Stimulated activated CD4-positive, alpha-beta T cell treated with anti-CD3 and anti-CD28 coated beads, Interleukin-12 subunit alpha, Interleukin-12 subunit beta, amount 100 ng/mL, for 24 hours (primary cell): ENCODE measurements at regions not wholly inside any gene's neighbourhood (a gene's known extent, or its start where the extent isn't known, plus 50 kb on each side); places are given as distances from the start of the nearest gene placed in this dataset.
"Not testable (repeated sequence)": the region's sequence is repeated elsewhere in the genome, so short reads cannot be mapped to it uniquely, and the experiment has no call there.

Experiments used
- DNase-seq, 2 experiments: peaks; one replicate each; pipeline ENCODE4 v3.0.0-alpha.2; 2020; ENCODE audit warnings: low read depth in 2 of 2

DNA sequence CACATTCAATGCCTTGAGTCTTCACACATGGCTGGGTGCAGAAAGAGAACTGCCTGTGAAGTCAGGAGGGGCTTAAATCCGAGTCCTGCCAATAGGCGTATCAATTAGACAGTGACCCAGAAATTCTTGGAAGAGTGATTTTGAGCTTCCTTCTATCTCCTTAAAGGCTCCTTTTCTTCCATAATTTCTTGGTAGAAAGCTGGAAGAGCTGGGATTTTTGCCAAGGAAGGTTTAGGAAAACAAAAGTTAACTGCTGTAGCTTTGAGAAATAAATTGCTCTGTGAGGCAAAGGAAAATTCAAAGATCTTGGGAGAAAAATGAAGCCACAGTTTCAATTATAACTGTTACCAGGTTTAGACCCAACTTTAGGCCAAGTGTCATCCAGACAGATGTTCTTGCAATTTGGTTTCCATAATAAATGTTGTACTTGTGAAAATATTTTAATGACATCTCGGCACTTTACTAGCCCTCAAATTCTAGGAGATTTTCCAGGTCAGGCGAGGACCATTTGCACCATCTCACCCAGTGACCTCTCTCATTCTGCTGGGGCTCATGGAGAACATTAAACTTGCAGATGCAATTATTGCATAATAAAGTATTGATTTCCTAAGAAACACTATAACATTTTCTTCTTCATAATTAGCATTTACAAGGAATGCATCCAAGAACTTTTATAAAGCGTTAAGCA, 329.7 kb upstream of the MEIS1 start:
- DNase-seq, result no peak

- no peak for DNase-seq
Measured at GRCh38 chr2:66103581-66103980, 331.3 kb upstream of the MEIS1 start.

- no peak for DNase-seq
Measured at GRCh38 chr2:66101206-66101605, 333.7 kb upstream of the MEIS1 start.

DNA sequence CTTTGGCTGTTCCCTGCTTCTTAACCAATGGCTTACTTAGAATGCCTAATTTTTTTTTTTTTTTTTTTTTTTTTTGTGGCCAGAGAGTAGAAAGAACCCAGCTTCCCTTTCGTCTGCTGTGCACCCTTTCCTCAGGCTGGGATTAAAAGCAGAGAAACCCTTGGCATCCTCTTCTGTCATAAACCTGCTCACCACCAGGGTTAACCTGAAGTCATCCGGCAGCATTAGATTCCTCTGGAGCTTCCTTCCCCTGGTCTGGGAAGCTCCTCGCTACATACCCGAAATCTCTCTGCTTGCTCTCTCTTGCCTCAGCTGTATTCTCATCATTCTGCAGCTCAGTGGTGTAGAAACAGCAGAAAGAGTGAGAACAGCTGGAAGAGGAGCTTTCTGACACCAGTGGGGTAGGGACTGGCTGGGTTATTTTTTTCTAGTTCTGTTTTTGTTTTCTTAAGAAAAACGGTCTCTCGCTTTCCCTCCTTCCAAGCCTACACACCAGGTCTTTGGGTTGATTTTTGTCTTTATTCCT, 339.0 kb upstream of the MEIS1 start:
- no peak for DNase-seq

- not testable (repeated sequence) for DNase-seq
Measured at GRCh38 chr2:66094689-66095088, 340.2 kb upstream of the MEIS1 start.

DNA sequence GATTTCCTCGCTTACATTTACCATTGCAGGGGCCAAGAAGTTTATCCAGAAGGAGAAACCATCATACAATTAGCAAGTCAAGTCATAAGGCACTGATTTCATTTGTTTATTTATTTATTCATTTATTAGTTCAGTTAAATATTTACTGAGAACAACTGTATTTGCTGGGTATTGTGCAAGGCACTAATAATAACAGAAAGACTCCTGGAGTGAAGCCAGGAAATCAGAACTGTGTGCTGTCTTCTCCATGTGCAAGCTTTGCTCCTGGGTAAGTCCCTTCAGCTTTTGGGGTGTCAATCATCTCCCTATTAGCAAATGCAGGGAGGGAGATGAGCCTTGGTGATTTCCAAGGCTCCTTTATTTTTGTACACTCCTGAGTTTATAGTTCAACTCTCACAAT, 341.6 kb upstream of the MEIS1 start:
- DNase-seq, result no peak

GRCh38 chr2:66084948-66085590, 349.9 kb upstream of the MEIS1 start:
- no peak for DNase-seq

DNA sequence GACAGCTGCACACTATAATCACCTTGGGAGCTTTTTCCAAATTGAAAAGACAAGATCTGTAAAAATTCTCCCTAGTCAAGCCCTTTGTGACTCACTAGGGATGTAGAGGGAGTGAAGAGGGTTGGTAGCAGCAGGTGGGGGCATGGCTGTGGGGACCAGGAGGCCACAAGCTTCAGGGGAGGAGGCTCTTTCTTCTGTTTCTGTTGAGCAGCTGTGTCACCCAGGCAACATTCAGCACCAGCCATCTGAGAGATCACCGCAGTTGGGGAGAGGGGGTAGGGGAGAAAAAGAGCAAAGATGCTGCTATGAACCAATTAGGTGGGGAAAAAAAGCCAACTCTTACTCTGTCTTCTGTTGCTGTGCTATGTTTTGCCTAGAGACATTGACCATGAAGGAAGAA, 352.3 kb upstream of the MEIS1 start:
- no peak for DNase-seq

DNA sequence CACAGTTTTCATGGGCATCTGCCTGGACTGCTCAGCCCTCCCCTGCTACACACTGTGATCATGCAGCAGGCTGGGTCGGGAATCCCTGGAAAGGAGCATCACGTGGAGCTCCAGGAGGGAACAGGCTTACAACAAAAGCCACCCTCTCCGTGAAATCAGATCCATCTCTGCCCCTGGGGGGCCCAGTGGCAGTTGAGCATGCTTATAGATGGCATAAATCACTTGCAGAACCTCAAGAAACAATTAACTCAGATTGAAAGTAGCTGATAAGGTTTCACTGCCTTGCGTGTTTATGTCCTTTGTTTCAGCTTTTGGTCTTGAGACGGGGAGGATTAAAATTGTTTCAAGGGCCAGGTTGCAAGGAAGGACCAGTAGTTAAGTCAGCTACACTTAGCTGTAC, 354.8 kb upstream of the MEIS1 start:
- no peak for DNase-seq

DNA sequence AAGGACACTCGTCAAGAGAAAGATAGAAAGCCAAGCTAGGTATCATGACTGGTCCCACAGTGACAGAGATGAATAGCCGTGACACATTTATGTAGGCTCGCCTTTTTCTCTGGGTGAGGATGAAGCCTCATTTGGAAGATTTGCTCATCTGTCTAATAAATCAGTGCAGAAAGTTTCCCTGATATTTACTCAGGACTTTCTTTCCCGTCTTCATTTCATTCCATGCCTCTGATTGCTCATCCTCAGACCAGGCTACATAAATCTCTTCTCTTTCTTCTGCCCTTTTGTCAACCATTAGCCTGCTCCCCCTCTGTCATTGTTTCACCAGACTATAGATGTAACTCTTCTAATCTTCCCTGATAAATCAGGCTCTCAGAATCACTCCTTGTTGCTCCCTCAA, 361.8 kb upstream of the MEIS1 start:
- DNase-seq, result no peak

- no peak for DNase-seq
Measured at GRCh38 chr2:66070721-66071602, 364.0 kb upstream of the MEIS1 start.

DNA sequence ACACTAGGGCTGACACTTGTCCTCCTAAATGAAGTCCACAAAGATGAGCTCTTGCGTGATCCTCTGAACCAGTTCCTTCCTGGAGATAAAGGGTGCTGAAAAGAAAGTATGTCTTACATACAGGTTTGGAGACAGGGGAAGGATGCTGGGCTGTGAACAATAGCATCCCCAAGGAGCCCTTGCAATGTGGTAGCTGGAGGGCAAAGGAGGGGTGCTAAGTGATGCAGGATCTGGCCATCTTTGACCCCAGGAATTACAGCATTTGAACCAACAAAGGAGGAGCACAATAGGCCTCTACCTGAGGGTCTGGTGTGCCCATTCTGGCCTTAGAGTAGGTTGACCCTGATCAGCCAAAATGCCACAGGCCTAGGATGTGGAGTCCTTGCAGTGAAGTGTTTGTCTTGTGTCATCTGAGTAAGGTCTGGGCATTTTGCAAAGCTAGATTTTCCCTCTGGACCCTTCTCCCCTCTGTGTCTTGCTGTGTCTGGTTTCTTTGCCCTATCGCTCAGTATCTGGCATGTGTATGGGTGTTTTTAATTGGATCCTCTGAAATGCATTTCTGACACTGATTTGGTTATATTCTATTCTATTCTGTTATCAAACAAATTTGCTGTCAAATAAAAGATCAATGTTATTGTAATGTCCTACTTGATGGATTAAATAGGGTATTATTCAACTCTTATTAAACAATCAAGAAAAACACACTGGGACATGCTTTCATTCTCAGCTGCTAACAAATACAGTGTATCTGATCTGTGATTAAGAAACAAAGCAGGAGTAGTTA, 364.8 kb upstream of the MEIS1 start:
- DNase-seq, result no peak

GRCh38 chr2:66066032-66066431, 368.9 kb upstream of the MEIS1 start:
- DNase-seq, result no peak

- DNase-seq, result no peak
Measured at GRCh38 chr2:66059332-66059731, 375.6 kb upstream of the MEIS1 start.

GRCh38 chr2:66058675-66059074, 376.2 kb upstream of the MEIS1 start:
- no peak for DNase-seq

DNA sequence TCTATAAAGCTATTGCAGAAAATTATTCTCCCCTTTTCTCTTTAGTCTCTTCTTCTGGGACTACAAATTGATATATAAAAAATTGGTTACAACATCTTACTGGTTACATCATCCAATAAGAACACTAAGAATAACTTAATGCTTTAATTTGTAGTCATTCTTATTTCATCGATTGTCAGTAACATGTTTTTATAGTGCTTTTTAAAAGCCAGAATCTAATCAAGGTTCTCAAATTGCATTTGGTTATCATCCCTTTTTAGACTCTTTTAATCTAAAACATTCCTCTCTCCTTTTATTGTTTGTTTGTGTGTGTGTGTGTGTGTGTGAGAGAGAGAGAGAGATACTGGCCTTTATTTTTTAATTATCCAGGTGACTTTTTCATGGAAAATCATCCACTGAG, 377.1 kb upstream of the MEIS1 start:
- DNase-seq, result no peak

DNA sequence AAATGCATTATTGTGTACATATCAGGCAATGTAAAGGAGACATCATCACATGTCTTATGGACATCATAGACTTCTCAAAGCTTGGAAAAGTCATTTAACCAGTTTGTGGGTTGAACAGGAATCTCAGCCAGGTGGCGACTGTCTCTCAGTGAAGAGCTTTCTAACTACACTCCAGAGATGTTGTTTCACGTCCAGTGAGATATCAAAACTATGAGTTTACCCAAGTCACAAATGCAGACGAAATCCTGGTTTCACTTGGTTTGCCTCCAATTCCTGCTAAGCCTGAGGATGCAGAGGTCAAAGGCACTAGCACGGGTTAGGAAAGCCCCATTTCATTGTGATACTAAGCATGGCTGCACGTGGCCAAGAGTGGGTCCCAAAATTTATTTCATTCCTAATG, 384.5 kb upstream of the MEIS1 start:
- DNase-seq, result no peak

DNA sequence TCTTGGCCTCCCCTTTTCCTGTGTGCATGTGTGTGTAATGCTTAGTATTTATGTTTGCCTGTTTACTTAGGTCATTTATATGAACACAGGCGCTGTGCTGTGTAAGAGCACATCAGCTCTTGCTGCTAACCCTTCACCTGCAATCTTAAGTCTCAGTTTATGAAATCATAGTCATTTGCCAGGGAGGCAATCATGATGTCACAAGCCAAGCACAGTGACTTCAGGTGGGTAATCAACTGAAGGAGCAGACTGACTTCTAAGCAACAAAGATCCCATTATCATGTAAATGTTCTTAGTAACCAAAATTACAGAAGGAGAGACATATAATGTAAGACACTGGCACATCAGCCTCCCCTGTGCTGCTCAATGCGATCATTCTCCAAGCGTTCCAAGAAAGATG, 386.3 kb upstream of the MEIS1 start:
- DNase-seq, result no peak

GRCh38 chr2:66041902-66042657, 392.8 kb upstream of the MEIS1 start:
- no peak for DNase-seq

DNA sequence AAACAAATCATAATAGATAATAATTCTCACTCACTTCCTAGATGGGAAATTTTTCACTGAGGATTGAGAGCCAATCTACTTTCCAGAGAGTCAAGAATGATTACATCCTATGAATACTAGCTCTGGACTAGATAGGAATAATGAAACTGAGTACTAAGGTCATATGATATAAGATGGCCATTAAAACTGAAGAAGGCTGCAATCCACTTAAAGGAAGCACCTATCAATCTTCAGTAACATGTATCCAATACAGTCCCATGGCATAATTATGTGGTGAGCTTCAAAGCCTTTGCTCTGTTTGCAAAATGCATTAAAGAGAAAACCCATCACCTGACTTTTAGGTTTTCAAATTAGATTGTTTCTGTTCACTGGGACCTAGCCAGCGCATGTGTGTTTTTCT, 398.0 kb upstream of the MEIS1 start:
- DNase-seq, result no peak

GRCh38 chr2:66034467-66034866, 400.5 kb upstream of the MEIS1 start:
- no peak for DNase-seq
